ENCODE measurements at regions not wholly inside any gene's neighbourhood (a gene's known extent, or its start where the extent isn't known, plus 50 kb on each side); places are given as distances from the start of the nearest gene placed in this dataset.

- Histone ChIP-seq H3K36me3 (replicated peaks; ENCODE audit: insufficient read depth, low read depth) (no peaks in the 10 kb centered on the region), H3K27me3 (no peaks in the 10 kb centered on the region), H3K4me1 (ENCODE audit: insufficient read depth) (no peaks in the 10 kb centered on the region), H3K9me2 (replicated peaks; ENCODE audit: insufficient read depth) (no peaks in the 10 kb centered on the region), H3K79me2 (no peaks in the 10 kb centered on the region), H3K4me3 (no peak overlapping the region), H3K9me3 (ENCODE audit: low read depth) (no peaks in the 10 kb centered on the region), H2AFZ (no peak overlapping the region), H3K27ac (no peak overlapping the region), H3K4me2 (no peak overlapping the region), H4K20me1 (ENCODE audit: insufficient read depth, poor library complexity, severe bottlenecking) (no peaks in the 10 kb centered on the region)
- WGBS (ENCODE audit: low lambda C conversion rate, missing lambda C conversion rate): 72% methylated on average over 3 of the region's 3 CpGs
- TF ChIP-seq EZH2phosphoT487 (IDR thresholded peaks at IDR 0.05; ENCODE audit: low read depth, severe bottlenecking, unreplicated experiment) (no peak), EZH2 (IDR thresholded peaks at IDR 0.05; ENCODE audit: borderline replicate concordance) (no peak), CTCF (IDR thresholded peaks at IDR 0.05; ENCODE audit: poor library complexity) (no peak)
- no peak for DNase-seq (ENCODE audit: low spot score)
Measured at GRCh38 chr2:106629981-106630380, 142.8 kb downstream of the CD8B2 start.

- no peak for TF ChIP-seq EZH2phosphoT487 (IDR thresholded peaks at IDR 0.05; ENCODE audit: low read depth, severe bottlenecking, unreplicated experiment)
- no peak for TF ChIP-seq EZH2 (IDR thresholded peaks at IDR 0.05; ENCODE audit: borderline replicate concordance)
- TF ChIP-seq CTCF (IDR thresholded peaks at IDR 0.05; ENCODE audit: poor library complexity): no peak
- H3K27ac ChIP-seq: no peak overlapping the region
- no peaks in the 10 kb centered on the region for H3K9me2 ChIP-seq (replicated peaks; ENCODE audit: insufficient read depth)
Measured at GRCh38 chr2:106631281-106631680, 144.1 kb downstream of the CD8B2 start.

GRCh38 chr2:106638043-106638442 lies 150.9 kb downstream of the CD8B2 start:
- 11% methylated on average over 1 of the region's 1 CpG for WGBS (ENCODE audit: low lambda C conversion rate, missing lambda C conversion rate)
- H4K20me1 ChIP-seq (ENCODE audit: insufficient read depth, poor library complexity, severe bottlenecking): no peaks in the 10 kb centered on the region
- peaks cover 12% of the 10 kb centered on the region for H3K4me1 ChIP-seq (ENCODE audit: insufficient read depth)
- no peak overlapping the region for H3K27ac ChIP-seq
- H2AFZ ChIP-seq: no peak overlapping the region
- H3K4me3 ChIP-seq: no peak overlapping the region
- no peaks in the 10 kb centered on the region for H3K79me2 ChIP-seq
- H3K9me3 ChIP-seq (ENCODE audit: low read depth): no peaks in the 10 kb centered on the region
- H3K9me2 ChIP-seq (replicated peaks; ENCODE audit: insufficient read depth): no peaks in the 10 kb centered on the region
- TF ChIP-seq CTCF (IDR thresholded peaks at IDR 0.05; ENCODE audit: poor library complexity) (peak; percentile 68), EZH2 (IDR thresholded peaks at IDR 0.05; ENCODE audit: borderline replicate concordance) (no peak)
- peak; percentile 21 for DNase-seq (ENCODE audit: low spot score)
- H3K36me3 ChIP-seq (replicated peaks; ENCODE audit: insufficient read depth, low read depth): no peaks in the 10 kb centered on the region
- H3K27me3 ChIP-seq: no peaks in the 10 kb centered on the region
- H3K4me2 ChIP-seq: no peak overlapping the region

More at GRCh38 chr2:106631281-106631680, 144.1 kb downstream of the CD8B2 start:
- 80% methylated on average over 1 of the region's 1 CpG for WGBS (ENCODE audit: low lambda C conversion rate, missing lambda C conversion rate)
- Histone ChIP-seq H3K36me3 (replicated peaks; ENCODE audit: insufficient read depth, low read depth) (no peaks in the 10 kb centered on the region), H2AFZ (no peak overlapping the region), H3K27me3 (no peaks in the 10 kb centered on the region), H3K4me2 (no peak overlapping the region), H3K4me1 (ENCODE audit: insufficient read depth) (no peaks in the 10 kb centered on the region), H3K4me3 (no peak overlapping the region), H3K79me2 (no peaks in the 10 kb centered on the region), H3K9me3 (ENCODE audit: low read depth) (no peaks in the 10 kb centered on the region), H4K20me1 (ENCODE audit: insufficient read depth, poor library complexity, severe bottlenecking) (no peaks in the 10 kb centered on the region)
- no peak for DNase-seq (ENCODE audit: low spot score)

- no peak overlapping the region for H3K4me3 ChIP-seq
- no peak overlapping the region for H3K4me2 ChIP-seq
- no peaks in the 10 kb centered on the region for H3K79me2 ChIP-seq
- no peak overlapping the region for H3K27ac ChIP-seq
- no peaks in the 10 kb centered on the region for H3K27me3 ChIP-seq
- no peak for DNase-seq (ENCODE audit: low spot score)
- H3K9me3 ChIP-seq (ENCODE audit: low read depth): no peaks in the 10 kb centered on the region
- peaks cover 12% of the 10 kb centered on the region for H3K4me1 ChIP-seq (ENCODE audit: insufficient read depth)
- no peaks in the 10 kb centered on the region for H3K9me2 ChIP-seq (replicated peaks; ENCODE audit: insufficient read depth)
- TF ChIP-seq EZH2phosphoT487 (IDR thresholded peaks at IDR 0.05; ENCODE audit: low read depth, severe bottlenecking, unreplicated experiment) (peak; percentile 95), EZH2 (IDR thresholded peaks at IDR 0.05; ENCODE audit: borderline replicate concordance) (no peak), CTCF (IDR thresholded peaks at IDR 0.05; ENCODE audit: poor library complexity) (no peak)
- H4K20me1 ChIP-seq (ENCODE audit: insufficient read depth, poor library complexity, severe bottlenecking): no peaks in the 10 kb centered on the region
- no peaks in the 10 kb centered on the region for H3K36me3 ChIP-seq (replicated peaks; ENCODE audit: insufficient read depth, low read depth)
- no peak overlapping the region for H2AFZ ChIP-seq
Measured at GRCh38 chr2:106638580-106638979, 151.4 kb downstream of the CD8B2 start.

All from hepatocyte (in vitro differentiated cells).